Left renal pelvis (tissue), 4 donors: ENCODE measurements at regions not wholly inside any gene's neighbourhood (a gene's known extent, or its start where the extent isn't known, plus 50 kb on each side); places are given as distances from the start of the nearest gene placed in this dataset.

ENCODE experiments used
- DNase-seq, 4 donors: peaks; one replicate each; pipeline ENCODE4 v3.0.0-alpha.2; 2013; ENCODE audit warnings: low read depth in 4 of 4, low spot score in 3 of 4

DNA sequence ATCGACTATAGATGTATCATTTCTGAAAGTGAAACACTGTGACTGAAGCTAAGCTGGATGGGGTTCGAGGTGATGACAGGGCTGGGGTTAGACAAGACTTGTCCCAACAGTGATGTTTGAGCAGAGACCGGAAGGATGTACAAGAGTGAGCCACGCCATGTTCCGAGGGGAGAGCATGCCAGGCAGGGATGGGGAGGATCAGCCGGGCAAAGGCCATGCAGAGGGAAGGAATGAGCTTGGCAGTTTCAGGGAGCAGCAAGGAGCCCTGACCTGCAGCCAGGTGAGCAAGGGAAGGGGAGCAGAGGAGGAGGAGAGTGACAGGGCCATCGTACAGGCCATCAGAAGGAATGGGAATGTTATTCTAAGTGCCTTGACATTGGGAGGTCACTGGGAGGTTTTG, 114.9 kb upstream of the GPR26 start:
- no peak for DNase-seq

GRCh38 chr10:123552760-123553554, 113.2 kb upstream of the GPR26 start:
- no peak for DNase-seq

- no peak for DNase-seq
Observed at GRCh38 chr10:123553810-123554430, 112.2 kb upstream of the GPR26 start.

GRCh38 chr10:123554656-123555055, 111.5 kb upstream of the GPR26 start:
- DNase-seq: no peak

- no peak for DNase-seq
Observed at GRCh38 chr10:123555616-123556015, 110.5 kb upstream of the GPR26 start.

DNA sequence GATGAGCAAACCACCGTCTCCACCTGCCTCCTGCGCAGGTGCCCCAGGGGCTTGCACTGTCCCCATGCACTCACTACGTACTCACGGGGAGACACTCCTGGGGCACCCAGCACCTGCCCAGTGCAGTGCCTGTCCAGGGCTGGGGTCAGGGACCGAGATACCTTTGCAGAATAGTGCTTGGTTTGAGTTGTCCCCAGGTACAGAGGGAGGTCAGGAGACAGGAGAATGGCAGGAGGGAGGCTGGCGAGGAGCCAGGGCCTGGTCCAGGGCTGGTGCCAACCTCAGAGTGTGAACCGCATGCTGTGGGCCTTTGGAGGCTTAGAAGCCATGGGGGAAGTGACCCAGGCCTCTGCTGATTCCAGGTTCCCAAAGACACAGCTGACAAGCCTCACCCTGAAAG, 110.1 kb upstream of the GPR26 start:
- DNase-seq: no peak

DNA sequence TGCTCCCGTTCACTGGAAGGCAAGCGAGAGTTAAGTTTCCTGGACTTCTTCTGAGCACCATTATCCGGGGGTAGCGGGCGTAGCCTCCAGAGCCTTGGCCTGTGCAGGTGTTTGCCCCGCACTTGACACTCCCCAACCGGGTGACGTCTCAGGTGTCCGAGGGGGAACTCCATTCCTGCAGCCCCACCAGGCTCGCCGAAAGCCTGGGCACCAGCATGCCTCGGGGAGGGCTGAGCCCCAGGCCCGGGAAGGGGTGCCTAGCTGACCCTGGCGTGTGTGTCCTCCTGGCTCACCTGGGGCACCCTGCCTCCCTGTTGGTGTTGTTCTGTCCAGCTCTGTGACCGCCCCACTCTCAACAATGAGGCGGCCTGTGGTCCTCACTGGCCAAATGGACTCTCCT, 109.4 kb upstream of the GPR26 start:
- no peak for DNase-seq

GRCh38 chr10:123557366-123558108, 108.6 kb upstream of the GPR26 start:
- no peak for DNase-seq

- DNase-seq: no peak
Observed at GRCh38 chr10:123558651-123559050, 107.5 kb upstream of the GPR26 start.

- peak; percentile 18 to 48 (median 37) for DNase-seq
Observed at GRCh38 chr10:123559066-123559822, 106.9 kb upstream of the GPR26 start.

GRCh38 chr10:123559823-123560092, 106.4 kb upstream of the GPR26 start:
- DNase-seq: no peak

DNA sequence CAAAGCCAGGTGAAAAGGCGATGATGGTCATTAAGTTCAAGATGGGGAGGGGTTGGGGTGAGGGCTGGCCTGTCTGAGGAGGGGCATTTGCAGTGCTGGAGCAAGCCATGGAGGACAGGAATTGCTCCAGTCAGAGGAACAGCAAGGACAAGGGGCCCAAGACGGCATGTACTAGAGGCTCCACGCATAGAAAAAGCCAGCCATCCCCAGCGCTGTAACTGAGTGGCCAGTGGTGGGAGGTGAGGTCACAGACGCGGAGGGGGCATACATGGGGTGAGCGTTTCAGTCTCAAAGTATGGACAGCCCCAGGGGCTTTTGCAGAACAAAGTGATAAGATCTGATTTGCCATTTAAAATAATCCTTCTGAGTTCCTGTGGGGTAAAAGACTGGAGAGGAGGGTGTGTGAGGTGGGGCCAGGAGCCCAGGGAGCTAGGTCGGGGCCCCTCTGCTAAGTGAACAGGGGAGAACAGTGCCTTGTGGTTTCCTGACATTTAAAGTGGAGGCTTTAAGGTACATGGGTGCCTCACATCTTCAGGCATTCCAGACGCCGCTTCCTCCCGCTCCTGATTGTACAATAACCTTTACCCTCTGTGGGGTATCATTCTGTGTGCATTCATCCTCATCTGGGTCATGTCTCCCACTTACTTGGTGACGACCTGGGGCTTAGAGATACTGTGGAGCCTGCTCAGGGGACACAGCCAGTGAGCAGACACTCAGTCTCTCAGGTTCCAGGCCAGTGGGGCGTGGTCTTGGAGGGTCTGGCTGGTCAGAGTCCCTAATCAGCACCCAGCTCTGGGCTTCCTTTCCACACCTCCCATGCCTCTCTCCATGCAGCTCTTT, 105.6 kb upstream of the GPR26 start:
- DNase-seq: no peak

- no peak for DNase-seq
Observed at GRCh38 chr10:123561141-123561440, 105.1 kb upstream of the GPR26 start.

DNA sequence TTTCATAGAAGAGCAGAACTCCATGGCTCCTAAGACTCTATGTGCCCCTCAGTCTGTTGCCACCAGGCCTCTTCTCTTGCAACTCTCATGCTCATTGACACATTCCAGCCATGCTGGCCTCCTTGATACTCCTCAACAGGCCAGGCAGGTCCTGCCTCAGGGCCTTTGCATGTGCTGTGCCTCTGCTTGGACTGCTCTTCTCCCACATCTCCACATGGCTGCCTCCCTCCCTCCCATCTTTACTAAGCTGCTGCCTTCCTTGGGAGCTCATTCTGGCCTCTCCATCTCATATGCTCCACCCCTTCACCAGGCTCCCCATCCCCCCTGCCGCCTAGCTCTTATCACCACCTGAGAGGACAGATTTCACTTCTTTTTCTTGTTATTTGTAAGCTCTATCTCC, 103.8 kb upstream of the GPR26 start:
- no peak for DNase-seq

DNA sequence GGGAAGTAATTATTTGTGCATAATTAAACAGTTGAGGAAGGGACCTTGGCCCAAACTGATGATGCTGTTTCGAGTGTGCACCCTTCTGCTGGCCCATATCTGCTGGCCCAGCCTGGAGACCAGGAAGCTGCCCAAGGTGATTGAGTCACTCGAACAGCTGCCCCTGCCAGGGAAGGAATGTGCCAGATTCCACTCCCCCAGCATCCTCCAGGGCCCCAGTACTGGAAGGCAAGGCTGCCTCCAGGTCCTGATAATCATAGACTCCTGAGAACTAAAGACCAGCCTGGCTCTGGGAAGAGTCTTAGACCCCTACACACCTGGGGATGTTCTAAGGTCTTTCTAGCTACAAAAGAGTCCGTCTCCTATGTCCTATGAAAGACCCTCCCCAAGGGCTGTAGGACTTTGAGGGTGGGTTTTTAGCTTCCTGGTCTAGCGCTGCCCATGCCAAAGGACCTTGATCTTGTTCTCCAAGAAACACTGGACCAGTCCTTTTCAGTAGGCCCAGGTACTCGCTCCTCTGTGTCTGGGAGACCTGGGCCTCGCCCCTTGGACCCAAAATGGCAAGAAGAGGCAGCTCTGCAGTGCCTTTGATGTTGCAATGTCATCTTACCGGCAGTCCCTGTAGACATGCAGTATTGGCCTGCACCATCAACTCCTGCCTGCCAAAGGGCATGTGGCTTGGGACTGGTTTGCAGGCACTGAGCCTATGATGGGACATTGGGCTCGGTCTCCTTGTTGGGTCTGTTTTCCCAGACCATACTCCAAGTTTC, 103.2 kb upstream of the GPR26 start:
- DNase-seq: no peak

GRCh38 chr10:123563581-123563855, 102.6 kb upstream of the GPR26 start:
- no peak for DNase-seq

GRCh38 chr10:123563994-123564393, 102.2 kb upstream of the GPR26 start:
- no peak for DNase-seq

- no peak for DNase-seq
Observed at GRCh38 chr10:123564631-123565030, 101.5 kb upstream of the GPR26 start.

- DNase-seq: no peak
Observed at GRCh38 chr10:123565691-123566660, 100.2 kb upstream of the GPR26 start.
